HEK293 (cell line): ENCODE measurements at regions not wholly inside any gene's neighbourhood (a gene's known extent, or its start where the extent isn't known, plus 50 kb on each side); places are given as distances from the start of the nearest gene placed in this dataset.

ENCODE experiments used
- CTCF ChIA-PET: fragments of 350-600 bp; formaldehyde crosslinking; extraction: SDS; loops from one replicate; lab custom pipeline; 2021; ENCODE audit warnings: antibody characterized with exemption; lab: Yijun Ruan, JAX
- POLR2A ChIA-PET: fragments of 300-600 bp; formaldehyde crosslinking; extraction: SDS; loops from one replicate; lab custom pipeline; 2020; ENCODE audit warnings: antibody characterized with exemption, inconsistent platforms; lab: Yijun Ruan, JAX
- H3K27ac ChIP-seq: fragments of 200-500 bp; sonication (Bioruptor generic); 2 replicates; pipeline ENCODE4 v1.5.1; 2014; ENCODE audit warnings: low read depth, low read length, control low read depth, inconsistent platforms; ENCODE audit errors: extremely low read depth
- H3K36me3 ChIP-seq, 2 experiments: fragments of 200-500 bp in 1 of 2; sonication (Bioruptor generic) in 1 of 2; 1 replicate in 1 of 2; 2 replicates in 1 of 2; pipeline ENCODE4 v1.5.1; 2014 to 2017; ENCODE audit warnings: inconsistent platforms in 2 of 2, low read length in 2 of 2; ENCODE audit not compliant: control insufficient read depth in 2 of 2, insufficient read depth in 1 of 2
- H3K4me1 ChIP-seq: fragments of 200-500 bp; sonication (Bioruptor generic); 2 replicates; pipeline ENCODE4 v1.5.1; 2014; ENCODE audit warnings: mild to moderate bottlenecking, low read length, inconsistent platforms; ENCODE audit not compliant: control insufficient read depth, insufficient read depth
- H3K4me3 ChIP-seq: 2 replicates; pipeline ENCODE4 v1.5.1; 2011; ENCODE audit warnings: low read depth, mild to moderate bottlenecking, control low read depth, low read length, moderate library complexity
- H3K9me3 ChIP-seq: fragments of 200-500 bp; sonication (Bioruptor generic); 2 replicates; pipeline ENCODE4 v1.5.1; 2014; ENCODE audit warnings: low read depth, low read length, inconsistent platforms; ENCODE audit not compliant: control insufficient read depth, insufficient read depth
- MEIS1 ChIP-seq: sonication (generic); formaldehyde crosslinking; IDR thresholded peaks from 2 replicates; pipeline ENCODE4 v1.8.1; 2022; ENCODE audit warnings: missing genetic modification reagents, mild to moderate bottlenecking, borderline replicate concordance
- SALL2 ChIP-seq: fragments of 450-650 bp; formaldehyde crosslinking; IDR thresholded peaks from 2 replicates; pipeline ENCODE4 v1.5.0; 2017; ENCODE audit warnings: missing biosample characterization, mild to moderate bottlenecking, missing genetic modification characterization, borderline replicate concordance
- SCRT1 ChIP-seq: fragments of 450-650 bp; formaldehyde crosslinking; IDR thresholded peaks from 2 replicates; pipeline ENCODE4 v1.5.1; 2016; ENCODE audit warnings: missing biosample characterization, missing genetic modification characterization, borderline replicate concordance
- TRIM28 ChIP-seq: IDR thresholded peaks from 2 replicates; pipeline ENCODE4 v1.6.1; 2011; ENCODE audit warnings: low read length, control low read depth, borderline replicate concordance
- ZBTB20 ChIP-seq: fragments of 450-650 bp; formaldehyde crosslinking; IDR thresholded peaks from 2 replicates; pipeline ENCODE4 v1.5.1; 2016; ENCODE audit warnings: missing biosample characterization, missing genetic modification characterization
- ZFHX2 ChIP-seq: fragments of 450-650 bp; formaldehyde crosslinking; conservative IDR thresholded peaks from 2 replicates; pipeline ENCODE4 v1.5.1; 2016; ENCODE audit warnings: missing biosample characterization, missing genetic modification characterization
- ZFP3 ChIP-seq: fragments of 450-650 bp; formaldehyde crosslinking; IDR thresholded peaks from 2 replicates; pipeline ENCODE4 v1.5.1; 2016; ENCODE audit warnings: low read depth, missing biosample characterization, missing genetic modification characterization
- ZNF133 ChIP-seq: fragments of 450-650 bp; formaldehyde crosslinking; IDR thresholded peaks from 2 replicates; pipeline ENCODE4 v1.5.1; 2016; ENCODE audit warnings: missing biosample characterization, missing genetic modification characterization
- ZNF341 ChIP-seq: fragments of 450-650 bp; formaldehyde crosslinking; IDR thresholded peaks from 2 replicates; pipeline ENCODE4; 2016; ENCODE audit warnings: low read depth, missing biosample characterization, missing genetic modification characterization
- ZNF394 ChIP-seq: fragments of 450-650 bp; formaldehyde crosslinking; IDR thresholded peaks from 2 replicates; pipeline ENCODE4 v1.5.1; 2016; ENCODE audit warnings: missing biosample characterization, missing genetic modification characterization, mild to moderate bottlenecking, moderate library complexity, borderline replicate concordance
- ZNF416 ChIP-seq: fragments of 450-650 bp; formaldehyde crosslinking; IDR thresholded peaks from 2 replicates; pipeline ENCODE4 v1.5.1; 2016; ENCODE audit warnings: missing biosample characterization, missing genetic modification characterization
- ZNF433 ChIP-seq: fragments of 450-650 bp; formaldehyde crosslinking; IDR thresholded peaks from 2 replicates; pipeline ENCODE4 v1.5.1; 2016; ENCODE audit warnings: missing biosample characterization, missing genetic modification characterization, low read depth
- ZNF529 ChIP-seq: fragments of 450-650 bp; formaldehyde crosslinking; IDR thresholded peaks from 2 replicates; pipeline ENCODE4 v1.5.1; 2017; ENCODE audit warnings: missing genetic modification characterization, missing biosample characterization; ENCODE audit not compliant: insufficient replicate concordance
- ZNF549 ChIP-seq: fragments of 450-650 bp; IDR thresholded peaks from 2 replicates; pipeline ENCODE4 v1.5.1; 2018; ENCODE audit warnings: missing biosample characterization, missing genetic modification characterization, mild to moderate bottlenecking, inconsistent platforms, moderate library complexity
- ZNF585B ChIP-seq: fragments of 450-650 bp; formaldehyde crosslinking; IDR thresholded peaks from 2 replicates; pipeline ENCODE4 v1.5.1; 2016; ENCODE audit warnings: missing biosample characterization, missing genetic modification characterization
- TF ChIP-seq, protein P1 (sequence below): fragments of 450-650 bp; formaldehyde crosslinking; IDR thresholded peaks from 2 replicates; pipeline ENCODE4 v1.5.1; 2016; ENCODE audit warnings: missing biosample characterization, missing genetic modification characterization, borderline replicate concordance
- TF ChIP-seq, protein P2 (sequence below): fragments of 450-650 bp; formaldehyde crosslinking; IDR thresholded peaks from 2 replicates; pipeline ENCODE4 v1.5.1; 2017; ENCODE audit warnings: missing biosample characterization, missing genetic modification characterization
- TF ChIP-seq, protein P3 (sequence below): fragments of 450-650 bp; formaldehyde crosslinking; IDR thresholded peaks from 2 replicates; pipeline ENCODE4 v1.5.1; 2016; ENCODE audit warnings: missing biosample characterization, missing genetic modification characterization
- TF ChIP-seq, protein P4 (sequence below): fragments of 450-650 bp; formaldehyde crosslinking; IDR thresholded peaks from 2 replicates; pipeline ENCODE4 v1.5.1; 2016; ENCODE audit warnings: missing biosample characterization, missing genetic modification characterization

DNA sequence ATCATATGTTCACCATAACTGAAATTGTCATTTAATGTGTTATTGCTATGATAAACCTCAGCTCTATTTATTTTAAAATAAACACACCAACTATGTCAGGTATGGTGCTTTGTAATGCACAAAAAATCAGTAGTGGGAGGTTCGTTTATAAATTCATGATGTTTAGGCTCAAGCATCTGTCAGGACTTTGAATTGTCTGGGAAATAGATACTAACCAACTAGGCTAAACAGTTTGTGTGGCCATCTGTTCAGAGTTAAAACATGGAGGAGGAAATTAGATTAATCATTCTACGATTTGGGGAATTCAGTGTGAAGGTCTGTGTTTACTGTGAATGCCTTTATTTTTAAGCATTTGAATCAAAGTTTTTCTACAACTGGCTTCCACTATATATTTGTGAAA lies 212.6 kb upstream of the FZD8 start (continued):
- TF ChIP-seq ZNF549: no peak

DNA sequence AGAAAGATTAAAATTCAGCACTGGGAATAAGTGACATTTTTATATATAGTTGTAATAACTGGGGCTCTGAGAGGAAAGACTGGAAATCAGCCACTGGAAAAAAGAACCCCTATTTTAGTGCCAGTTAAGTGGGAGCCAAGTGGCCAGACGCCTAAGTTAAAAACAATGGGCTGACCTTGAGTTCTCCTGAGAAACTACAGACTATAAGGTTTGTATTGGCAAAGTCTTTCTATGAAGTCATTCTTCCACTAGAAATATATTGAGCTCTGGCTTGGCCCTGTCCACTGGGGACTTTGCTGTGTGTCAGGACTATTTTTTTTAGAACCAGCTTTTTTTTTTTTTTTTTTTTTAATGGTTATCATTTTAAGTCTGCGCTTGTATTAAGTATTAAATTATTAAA lies 210.6 kb upstream of the FZD8 start:
- H3K4me3 ChIP-seq: no peak overlapping the region
- CTCF ChIA-PET: no interaction called here
- H3K36me3 ChIP-seq: no peaks in the 10 kb centered on the region
- no peaks in the 10 kb centered on the region for H3K9me3 ChIP-seq
- no peak overlapping the region for H3K27ac ChIP-seq
- H3K4me1 ChIP-seq: no peaks in the 10 kb centered on the region
- POLR2A ChIA-PET: no interaction called here
- TF ChIP-seq ZNF529 (no peak), SALL2 (tag by site-specific recombination) (no peak), ZFHX2 (no peak), ZBTB20 (tag by site-specific recombination) (no peak), ZFP3 (tag by site-specific recombination) (no peak), TRIM28 (no peak), SCRT1 (tag by site-specific recombination) (no peak), ZNF549 (no peak)

DNA sequence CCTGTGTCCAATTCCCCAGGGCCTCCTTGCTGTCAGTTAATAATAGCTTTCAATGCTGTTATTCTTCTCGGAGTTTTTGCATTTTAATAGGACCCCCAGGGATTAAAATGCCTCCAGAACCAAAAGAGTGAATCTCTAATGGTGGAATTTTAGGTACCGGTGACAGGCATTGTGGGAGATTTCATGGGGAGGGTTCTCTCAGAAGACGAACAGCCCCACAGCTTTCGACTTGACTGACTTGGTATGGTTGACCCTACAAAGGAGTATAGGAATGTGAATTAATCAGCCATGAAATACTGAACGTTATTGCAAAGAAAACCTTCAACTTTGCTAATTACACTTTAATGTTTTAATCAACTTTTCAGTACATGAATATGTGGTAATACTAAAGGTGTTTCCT lies 206.3 kb upstream of the FZD8 start:
- CTCF ChIA-PET: interaction anchor here (0.7 kb wide), 1 partner anchor 9 kb away, joined by 3 read pairs; no protein-coding TSS in a partner anchor
- Histone ChIP-seq H3K9me3 (no peaks in the 10 kb centered on the region), H3K27ac (no peak overlapping the region), H3K4me3 (no peak overlapping the region), H3K4me1 (no peaks in the 10 kb centered on the region), H3K36me3 (no peaks in the 10 kb centered on the region)
- POLR2A ChIA-PET: no interaction called here
- TF ChIP-seq ZNF133 (tag by site-specific recombination): no peak
- no peak for TF ChIP-seq MEIS1 (CRISPR knock-in tag)
- TF ChIP-seq, protein P1, sequence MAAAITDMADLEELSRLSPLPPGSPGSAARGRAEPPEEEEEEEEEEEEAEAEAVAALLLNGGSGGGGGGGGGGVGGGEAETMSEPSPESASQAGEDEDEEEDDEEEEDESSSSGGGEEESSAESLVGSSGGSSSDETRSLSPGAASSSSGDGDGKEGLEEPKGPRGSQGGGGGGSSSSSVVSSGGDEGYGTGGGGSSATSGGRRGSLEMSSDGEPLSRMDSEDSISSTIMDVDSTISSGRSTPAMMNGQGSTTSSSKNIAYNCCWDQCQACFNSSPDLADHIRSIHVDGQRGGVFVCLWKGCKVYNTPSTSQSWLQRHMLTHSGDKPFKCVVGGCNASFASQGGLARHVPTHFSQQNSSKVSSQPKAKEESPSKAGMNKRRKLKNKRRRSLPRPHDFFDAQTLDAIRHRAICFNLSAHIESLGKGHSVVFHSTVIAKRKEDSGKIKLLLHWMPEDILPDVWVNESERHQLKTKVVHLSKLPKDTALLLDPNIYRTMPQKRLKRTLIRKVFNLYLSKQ: no peak
- TF ChIP-seq ZNF433 (tag by site-specific recombination): no peak
- no peak for TF ChIP-seq ZNF416 (tag by site-specific recombination)
- TF ChIP-seq, protein P2, sequence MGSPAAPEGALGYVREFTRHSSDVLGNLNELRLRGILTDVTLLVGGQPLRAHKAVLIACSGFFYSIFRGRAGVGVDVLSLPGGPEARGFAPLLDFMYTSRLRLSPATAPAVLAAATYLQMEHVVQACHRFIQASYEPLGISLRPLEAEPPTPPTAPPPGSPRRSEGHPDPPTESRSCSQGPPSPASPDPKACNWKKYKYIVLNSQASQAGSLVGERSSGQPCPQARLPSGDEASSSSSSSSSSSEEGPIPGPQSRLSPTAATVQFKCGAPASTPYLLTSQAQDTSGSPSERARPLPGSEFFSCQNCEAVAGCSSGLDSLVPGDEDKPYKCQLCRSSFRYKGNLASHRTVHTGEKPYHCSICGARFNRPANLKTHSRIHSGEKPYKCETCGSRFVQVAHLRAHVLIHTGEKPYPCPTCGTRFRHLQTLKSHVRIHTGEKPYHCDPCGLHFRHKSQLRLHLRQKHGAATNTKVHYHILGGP: no peak
- TF ChIP-seq ZNF585B (tag by site-specific recombination): no peak
- TF ChIP-seq ZNF341 (tag by site-specific recombination): no peak
- TF ChIP-seq, protein P3, sequence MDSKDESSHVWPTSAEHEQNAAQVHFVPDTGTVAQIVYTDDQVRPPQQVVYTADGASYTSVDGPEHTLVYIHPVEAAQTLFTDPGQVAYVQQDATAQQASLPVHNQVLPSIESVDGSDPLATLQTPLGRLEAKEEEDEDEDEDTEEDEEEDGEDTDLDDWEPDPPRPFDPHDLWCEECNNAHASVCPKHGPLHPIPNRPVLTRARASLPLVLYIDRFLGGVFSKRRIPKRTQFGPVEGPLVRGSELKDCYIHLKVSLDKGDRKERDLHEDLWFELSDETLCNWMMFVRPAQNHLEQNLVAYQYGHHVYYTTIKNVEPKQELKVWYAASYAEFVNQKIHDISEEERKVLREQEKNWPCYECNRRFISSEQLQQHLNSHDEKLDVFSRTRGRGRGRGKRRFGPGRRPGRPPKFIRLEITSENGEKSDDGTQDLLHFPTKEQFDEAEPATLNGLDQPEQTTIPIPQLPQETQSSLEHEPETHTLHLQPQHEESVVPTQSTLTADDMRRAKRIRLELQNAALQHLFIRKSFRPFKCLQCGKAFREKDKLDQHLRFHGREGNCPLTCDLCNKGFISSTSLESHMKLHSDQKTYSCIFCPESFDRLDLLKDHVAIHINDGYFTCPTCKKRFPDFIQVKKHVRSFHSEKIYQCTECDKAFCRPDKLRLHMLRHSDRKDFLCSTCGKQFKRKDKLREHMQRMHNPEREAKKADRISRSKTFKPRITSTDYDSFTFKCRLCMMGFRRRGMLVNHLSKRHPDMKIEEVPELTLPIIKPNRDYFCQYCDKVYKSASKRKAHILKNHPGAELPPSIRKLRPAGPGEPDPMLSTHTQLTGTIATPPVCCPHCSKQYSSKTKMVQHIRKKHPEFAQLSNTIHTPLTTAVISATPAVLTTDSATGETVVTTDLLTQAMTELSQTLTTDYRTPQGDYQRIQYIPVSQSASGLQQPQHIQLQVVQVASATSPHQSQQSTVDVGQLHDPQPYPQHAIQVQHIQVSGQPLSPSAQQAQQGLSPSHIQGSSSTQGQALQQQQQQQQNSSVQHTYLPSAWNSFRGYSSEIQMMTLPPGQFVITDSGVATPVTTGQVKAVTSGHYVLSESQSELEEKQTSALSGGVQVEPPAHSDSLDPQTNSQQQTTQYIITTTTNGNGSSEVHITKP: no peak
- TF ChIP-seq ZNF394: no peak
- TF ChIP-seq, protein P4, sequence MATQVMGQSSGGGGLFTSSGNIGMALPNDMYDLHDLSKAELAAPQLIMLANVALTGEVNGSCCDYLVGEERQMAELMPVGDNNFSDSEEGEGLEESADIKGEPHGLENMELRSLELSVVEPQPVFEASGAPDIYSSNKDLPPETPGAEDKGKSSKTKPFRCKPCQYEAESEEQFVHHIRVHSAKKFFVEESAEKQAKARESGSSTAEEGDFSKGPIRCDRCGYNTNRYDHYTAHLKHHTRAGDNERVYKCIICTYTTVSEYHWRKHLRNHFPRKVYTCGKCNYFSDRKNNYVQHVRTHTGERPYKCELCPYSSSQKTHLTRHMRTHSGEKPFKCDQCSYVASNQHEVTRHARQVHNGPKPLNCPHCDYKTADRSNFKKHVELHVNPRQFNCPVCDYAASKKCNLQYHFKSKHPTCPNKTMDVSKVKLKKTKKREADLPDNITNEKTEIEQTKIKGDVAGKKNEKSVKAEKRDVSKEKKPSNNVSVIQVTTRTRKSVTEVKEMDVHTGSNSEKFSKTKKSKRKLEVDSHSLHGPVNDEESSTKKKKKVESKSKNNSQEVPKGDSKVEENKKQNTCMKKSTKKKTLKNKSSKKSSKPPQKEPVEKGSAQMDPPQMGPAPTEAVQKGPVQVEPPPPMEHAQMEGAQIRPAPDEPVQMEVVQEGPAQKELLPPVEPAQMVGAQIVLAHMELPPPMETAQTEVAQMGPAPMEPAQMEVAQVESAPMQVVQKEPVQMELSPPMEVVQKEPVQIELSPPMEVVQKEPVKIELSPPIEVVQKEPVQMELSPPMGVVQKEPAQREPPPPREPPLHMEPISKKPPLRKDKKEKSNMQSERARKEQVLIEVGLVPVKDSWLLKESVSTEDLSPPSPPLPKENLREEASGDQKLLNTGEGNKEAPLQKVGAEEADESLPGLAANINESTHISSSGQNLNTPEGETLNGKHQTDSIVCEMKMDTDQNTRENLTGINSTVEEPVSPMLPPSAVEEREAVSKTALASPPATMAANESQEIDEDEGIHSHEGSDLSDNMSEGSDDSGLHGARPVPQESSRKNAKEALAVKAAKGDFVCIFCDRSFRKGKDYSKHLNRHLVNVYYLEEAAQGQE (tag by site-specific recombination): no peak
